GM12875 (cell line): ENCODE measurements at regions not wholly inside any gene's neighbourhood (a gene's known extent, or its start where the extent isn't known, plus 50 kb on each side); places are given as distances from the start of the nearest gene placed in this dataset.

Experiments
- H3K4me3 ChIP-seq: one replicate; pipeline ENCODE4 v1.5.1; 2011; ENCODE audit warnings: low read depth, low read length, control low read depth
- CTCF ChIP-seq: IDR thresholded peaks from 2 replicates; pipeline ENCODE4 v1.5.1; 2011; ENCODE audit warnings: low read depth, mild to moderate bottlenecking, control low read depth, inconsistent platforms, low read length, moderate library complexity, borderline replicate concordance; ENCODE audit not compliant: insufficient read depth

- H3K4me3 ChIP-seq, result no peak overlapping the region
- no peak for TF ChIP-seq CTCF
These were observed 393.9 kb upstream of the RGS6 start for GRCh38 chr14:71538288-71538687.

DNA sequence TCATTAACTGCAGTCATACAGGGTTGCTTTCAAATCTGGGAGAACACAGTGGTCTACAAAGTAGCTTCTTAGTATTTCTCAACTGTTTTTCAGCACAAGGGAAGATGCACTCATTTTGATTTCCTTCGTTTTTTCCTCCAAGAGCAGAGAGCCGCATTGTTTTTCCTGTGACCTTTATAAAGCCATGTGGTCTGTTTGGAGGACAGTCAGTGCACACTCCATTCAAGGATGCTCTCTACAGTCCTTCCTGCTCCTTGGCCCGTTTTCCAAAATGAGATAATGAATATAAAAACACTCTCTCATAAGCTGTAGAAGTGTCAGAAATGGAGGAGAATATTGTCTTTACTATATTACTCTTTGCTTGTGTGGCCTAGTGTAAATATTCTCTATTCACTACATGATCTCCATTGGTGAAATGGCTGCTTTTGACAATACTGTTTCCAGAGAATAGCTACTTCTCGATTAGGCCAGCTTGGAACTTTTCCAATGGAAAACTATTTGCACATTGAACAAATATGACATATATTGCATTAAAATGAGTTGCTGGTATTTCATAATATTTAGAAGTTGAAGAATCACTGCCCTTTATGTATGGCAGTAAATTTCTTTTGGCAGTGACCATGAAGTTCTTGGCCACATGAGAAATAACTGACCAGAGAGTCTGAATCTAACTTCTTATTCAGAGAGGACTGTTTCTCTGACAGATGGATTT, 393.1 kb upstream of the RGS6 start:
- no peak overlapping the region for H3K4me3 ChIP-seq
- TF ChIP-seq CTCF, result no peak

DNA sequence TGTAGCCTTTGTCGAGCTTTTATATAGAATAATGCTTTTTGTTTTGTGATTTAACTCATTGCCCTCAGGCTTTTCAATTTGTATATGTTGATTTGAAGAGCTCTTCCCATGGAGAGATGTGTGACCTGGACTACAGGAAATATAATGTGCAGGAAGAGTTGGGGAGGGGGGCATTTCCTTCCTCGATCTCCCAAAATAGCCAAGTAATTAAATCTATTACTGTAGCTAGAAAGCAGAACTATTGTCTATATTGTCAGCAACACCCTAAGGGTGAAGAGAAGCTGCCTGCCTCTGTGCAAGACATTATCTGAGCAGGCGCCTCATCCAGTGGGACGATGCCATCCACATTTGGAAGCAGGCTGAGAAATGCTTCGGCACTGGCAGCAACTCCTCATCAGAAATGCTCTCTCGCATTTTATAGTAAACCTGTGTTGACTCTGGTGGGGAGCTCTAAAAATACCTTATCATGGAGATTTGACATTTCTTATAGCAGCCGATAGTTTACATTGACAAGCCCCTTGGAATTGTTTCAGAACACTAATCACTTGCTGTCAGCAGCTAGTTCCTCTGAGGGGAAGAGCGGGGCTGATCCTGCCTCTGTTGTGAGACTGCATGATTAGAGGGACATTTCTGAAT, 392.5 kb upstream of the RGS6 start:
- no peak for TF ChIP-seq CTCF
- H3K4me3 ChIP-seq, result no peak overlapping the region

DNA sequence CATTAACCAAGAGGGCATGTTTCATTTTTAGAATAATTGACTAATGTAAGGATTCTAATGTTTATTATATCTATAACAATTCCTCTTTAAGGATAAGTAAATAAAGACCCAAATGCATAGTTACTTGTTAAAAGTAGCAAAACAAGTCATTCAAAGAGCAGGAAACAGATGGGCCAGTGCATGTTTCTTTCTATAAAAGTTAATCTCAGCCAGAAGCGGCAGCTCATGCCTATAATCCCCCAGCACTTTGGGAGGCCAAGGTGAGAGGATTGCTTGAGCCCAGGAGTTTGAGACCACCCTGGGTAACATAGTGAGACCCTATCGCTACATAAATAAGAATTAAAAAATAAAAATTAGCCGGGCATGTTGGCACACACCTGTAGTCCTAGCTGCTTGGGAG, 391.0 kb upstream of the RGS6 start:
- no peak overlapping the region for H3K4me3 ChIP-seq
- no peak for TF ChIP-seq CTCF

DNA sequence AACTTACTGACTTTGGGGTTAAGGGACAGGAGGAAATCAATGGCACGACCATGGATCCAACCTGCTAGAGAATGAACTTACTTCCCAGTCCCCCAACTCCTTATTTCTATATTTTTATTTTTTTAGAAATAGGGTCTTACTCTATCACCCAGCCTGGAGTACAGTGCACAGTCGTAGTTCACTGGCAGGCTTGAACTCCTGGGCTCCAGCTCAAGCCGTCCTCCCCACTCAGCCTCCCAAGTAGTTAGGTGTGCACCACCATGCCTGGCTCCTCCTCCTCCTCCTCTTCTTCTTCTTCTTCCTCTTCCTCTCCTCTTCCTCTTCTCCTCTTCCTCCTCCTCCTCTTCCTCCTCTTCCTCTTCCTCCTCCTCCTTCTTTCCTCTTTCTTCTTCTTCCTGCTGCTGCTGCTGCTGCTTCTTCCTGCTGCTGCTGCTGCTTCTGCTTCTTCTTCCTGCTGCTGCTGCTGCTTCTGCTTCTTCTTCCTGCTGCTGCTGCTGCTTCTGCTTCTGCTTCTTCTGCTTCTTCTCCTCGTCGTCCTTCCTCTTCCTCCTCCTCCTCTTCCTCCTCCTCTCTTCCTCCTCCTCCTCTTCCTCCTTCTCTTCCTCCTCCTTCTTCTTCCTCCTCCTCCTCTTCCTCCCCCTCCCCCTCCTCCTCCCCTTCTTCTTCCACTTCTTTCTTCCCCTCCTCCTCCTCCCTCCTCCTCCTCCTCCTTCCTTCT, 390.1 kb upstream of the RGS6 start:
- H3K4me3 ChIP-seq, result no peak overlapping the region
- TF ChIP-seq CTCF, result no peak

DNA sequence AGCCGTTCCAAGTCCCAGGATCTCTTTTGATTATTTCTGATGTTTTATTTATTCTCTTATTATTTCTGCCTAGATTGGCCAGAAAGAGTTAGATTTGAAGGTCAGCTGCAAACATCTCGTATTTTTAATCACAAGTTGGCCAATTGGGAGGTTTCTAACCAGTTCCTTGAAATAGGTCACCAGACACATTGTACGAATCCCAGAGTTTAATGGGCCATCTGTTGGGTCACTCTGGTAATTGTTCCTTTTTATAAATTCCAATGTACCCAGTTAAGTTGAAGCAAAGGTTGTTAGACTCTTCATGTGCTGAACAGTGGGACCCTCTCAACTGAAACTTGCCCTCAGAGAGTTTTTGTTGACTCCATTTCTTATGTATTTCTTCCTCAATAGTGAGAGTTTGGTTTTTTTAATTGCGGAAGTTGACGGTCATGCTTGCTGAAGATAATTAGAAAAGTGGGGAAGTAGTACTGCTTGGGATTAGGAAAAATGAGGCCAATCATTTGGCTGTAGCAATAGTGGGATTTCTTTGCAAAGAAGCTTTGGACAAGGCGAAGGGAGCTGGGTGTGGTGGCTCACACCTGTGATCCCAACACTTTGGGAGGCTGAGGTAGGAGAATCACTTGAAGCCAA, 382.7 kb upstream of the RGS6 start:
- TF ChIP-seq CTCF, result no peak

More for the DNA sequence above, 382.7 kb upstream of the RGS6 start:
- no peak overlapping the region for H3K4me3 ChIP-seq
